Hematopoietic multipotent progenitor cell treated with erythropoietin and hydrocortisone succinate and interleukin-3 and kit ligand, for 6 days (in vitro differentiated cells): ENCODE measurements at regions not wholly inside any gene's neighbourhood (a gene's known extent, or its start where the extent isn't known, plus 50 kb on each side); places are given as distances from the start of the nearest gene placed in this dataset.
"Not testable (repeated sequence)": the region's sequence is repeated elsewhere in the genome, so short reads cannot be mapped to it uniquely, and the experiment has no call there.

Source experiments
- DNase-seq: peaks from one replicate; pipeline ENCODE4 v3.0.0-alpha.2; 2015

DNA sequence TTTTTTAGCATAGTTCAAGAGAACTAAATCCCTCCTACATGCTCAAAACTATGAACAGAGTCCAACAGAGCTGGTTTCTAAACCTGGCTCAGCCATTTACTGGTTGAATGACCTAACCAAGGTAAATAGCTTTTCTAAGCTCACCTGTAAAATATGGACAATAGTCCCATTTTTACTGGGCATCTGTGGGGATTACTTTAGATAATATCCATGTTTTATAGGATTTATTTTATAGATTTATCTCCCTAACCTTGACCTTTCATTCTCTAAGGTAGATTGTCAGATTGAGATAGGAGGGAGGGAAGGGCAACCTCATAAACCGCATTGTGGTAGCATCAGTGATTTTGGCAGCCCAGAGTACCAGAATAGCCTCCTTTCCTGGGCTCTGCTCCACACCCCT lies 178.5 kb upstream of the TOX3 start:
- no peak for DNase-seq

DNA sequence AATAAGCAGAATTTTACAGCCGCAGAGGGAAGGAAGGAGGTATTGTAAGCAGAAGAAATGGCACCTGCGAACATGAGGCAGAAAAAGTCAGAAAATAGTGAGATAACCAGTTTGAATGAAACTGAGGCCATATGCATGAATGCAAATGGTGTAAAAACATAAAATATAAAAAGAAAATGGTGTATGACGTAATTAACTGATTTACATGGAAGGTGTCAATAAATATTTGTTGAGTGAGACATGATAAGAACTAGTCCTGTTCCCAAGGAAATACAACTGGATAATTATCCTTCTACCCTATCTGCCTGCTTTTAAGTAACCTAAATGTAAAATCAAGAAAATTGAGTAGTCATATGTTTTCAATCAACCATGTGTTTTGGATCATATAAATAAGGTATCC lies 178.1 kb upstream of the TOX3 start:
- no peak for DNase-seq

DNA sequence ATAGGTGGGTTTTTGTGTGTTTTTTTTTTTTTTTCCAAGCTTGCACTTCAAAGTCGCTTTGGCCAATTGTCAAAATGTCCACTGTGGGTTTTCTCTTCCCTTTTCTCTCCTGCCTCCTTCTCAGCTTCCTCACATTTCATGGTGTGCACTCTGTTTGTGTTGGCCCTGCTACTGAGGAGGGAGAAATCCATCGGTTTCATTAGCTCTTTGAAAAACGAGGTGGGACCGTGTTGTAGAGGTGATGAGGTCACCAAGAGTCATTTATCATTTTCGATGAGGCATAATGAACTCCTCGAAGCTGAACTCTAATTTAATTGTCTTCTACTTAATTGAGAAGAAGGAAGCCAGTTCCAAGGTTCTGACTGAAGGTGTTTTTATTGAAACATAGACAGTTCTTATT lies 174.4 kb upstream of the TOX3 start:
- DNase-seq, result no peak

DNA sequence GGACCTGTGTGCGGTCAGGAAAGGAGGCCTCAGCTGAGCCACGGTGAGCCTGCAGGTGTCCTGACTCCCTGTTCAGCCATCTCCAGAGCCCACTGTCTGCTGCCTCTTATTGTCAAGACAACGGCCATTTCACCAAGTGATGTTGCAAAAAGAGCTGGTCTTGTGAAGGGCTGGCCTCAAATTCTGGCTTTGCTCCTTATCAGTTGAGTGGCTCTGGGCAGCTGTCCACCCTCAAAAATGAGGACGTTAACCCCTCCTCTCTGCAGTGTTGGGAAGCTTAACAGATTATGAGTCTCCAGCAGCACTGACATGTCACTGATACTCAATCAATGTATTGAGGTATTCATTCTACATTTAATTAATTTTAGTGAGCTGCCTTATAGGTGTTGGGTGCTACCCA lies 171.1 kb upstream of the TOX3 start:
- no peak for DNase-seq

DNA sequence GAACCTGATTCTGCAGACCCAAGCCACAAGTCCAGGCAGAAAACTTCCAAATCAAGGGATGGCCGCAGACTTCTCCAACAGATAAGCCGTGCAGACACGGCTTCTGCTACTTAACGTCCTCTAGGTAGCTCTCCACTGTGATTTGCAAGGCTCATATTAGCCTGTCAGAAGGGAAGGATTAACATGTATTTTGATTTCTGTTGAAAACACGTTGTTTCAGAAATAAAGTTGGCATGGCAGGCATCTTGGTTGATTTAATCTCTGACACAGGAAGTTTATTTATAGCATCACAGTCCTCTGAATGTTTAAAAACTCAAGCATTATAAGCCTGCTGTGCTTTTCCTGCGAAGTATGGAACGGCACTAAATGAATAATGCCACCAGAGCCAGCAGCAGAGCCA lies 166.8 kb upstream of the TOX3 start:
- DNase-seq, result no peak

DNA sequence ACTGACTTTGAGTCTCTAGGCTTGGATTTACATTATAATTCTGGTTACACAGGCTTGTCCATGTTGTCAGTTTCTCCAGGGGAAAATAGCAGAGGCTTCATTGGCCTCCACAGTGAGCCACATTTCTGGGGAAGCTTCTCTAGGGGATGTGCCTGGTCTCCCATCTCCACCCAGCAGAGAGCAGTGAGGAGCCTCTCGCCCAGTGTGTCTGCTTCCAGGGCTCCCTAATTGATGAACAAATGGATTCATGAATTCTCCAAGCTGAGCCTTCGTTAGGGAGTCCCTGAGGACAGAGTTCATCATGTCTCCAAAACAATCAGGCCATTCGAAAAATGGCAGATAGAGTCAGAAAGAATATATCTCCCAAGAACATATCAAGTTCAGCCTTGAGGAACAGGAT lies 162.4 kb upstream of the TOX3 start:
- DNase-seq, result no peak

DNA sequence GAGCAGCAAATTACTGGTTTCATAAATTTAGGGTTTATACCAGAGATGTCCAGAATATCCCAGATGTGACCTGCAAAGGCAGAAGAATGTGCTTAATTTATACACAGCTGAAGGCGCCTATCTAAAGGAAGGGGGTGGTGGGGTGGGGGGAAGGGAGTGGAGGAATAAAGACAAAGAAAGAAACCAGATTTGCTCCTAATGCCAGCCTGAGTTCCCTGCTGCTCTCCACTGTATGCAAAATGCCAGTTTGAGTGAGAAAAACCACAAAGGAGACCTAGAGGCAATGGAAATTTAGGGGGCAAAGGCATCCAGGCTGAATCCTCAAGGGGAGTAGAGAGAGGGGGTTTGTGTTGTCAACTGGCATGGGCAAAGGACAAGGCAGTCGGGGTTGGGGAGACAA lies 161.5 kb upstream of the TOX3 start:
- DNase-seq, result no peak

DNA sequence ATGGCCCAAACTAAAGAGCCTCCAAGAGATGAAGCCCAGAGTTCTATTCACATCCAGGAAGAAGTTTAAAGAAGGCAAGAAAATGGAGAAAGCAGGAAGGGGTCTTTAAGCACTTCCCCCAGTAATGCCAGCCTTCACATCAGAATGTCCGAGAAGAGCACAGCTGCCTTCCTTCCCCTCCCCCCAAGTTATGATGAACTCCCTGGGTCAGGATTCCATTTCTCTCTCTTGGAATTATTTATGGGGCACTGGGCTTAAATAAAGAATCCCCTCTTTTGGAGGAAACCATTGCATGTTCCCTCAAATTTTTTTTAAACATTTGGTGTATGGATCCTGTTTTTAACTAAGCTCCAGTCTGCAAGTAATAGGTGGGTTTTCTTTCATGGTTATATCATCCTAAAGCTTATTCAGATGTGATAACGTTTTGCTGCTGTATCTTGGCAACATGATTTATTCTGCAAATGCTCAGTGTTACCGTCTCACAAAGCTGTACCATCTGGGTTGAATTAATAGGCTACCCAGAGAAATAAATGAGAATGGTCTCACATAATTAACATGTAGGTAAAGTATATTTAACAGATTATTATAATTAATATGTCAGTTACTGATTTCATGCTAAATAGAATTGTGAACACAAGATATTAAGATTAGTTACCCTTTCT lies 160.9 kb upstream of the TOX3 start:
- DNase-seq, result no peak

DNA sequence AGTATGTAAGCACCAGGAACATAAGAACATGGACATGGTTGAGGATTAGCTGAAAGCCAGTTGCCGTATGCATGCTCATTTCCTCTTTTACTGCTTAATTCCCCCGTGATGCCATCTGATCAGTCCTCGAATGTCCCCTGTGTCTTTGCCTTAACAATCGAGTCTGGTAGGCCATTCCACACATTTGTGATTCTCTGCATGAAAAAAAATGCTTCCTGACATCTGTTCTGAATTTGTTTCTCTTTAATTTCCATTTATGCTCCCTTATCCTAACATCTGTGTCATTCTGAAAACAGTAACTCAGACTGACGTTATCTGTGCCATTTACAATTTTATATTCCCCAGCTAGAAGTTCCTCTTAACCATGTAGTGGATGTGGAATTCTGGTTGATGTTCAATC lies 158.2 kb upstream of the TOX3 start:
- DNase-seq, result no peak

DNA sequence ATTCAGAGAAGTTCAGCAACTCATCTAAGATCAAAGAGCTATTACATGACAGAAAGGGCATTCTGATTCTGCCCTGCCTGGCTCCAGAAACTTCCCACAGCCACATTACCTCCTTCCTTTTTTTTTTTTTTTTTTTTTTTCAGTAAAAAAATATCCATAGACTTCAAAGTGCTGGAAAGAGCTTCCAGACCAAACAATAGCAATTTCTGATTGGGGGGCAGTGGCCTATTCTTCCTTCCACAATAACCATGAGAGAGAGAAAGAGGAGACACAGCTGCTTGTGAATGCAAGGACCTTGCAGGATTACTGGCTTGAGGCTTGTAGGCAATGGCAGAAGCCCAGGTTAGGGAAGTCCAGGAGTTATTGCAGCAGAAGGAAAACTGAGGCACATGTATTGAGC lies 151.0 kb upstream of the TOX3 start:
- DNase-seq, result no peak

DNA sequence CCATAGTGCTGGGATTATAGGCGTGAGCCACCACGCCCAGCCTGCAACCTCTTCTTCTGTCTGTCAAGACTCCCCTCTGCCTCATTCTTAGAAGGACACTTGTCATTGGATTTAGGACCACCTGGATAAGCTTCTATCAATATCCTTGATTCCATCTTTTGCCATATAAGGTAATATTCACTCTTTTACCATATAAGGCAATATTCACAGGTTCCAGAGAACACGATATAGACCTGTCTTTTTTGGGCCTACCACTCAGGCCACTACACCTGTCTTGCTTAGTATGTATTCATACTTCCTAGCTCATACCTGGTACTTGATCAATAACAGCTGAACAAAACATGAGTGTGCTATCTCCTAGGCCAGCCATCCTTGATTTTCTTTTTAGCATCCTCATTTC lies 149.2 kb upstream of the TOX3 start:
- no peak for DNase-seq

DNA sequence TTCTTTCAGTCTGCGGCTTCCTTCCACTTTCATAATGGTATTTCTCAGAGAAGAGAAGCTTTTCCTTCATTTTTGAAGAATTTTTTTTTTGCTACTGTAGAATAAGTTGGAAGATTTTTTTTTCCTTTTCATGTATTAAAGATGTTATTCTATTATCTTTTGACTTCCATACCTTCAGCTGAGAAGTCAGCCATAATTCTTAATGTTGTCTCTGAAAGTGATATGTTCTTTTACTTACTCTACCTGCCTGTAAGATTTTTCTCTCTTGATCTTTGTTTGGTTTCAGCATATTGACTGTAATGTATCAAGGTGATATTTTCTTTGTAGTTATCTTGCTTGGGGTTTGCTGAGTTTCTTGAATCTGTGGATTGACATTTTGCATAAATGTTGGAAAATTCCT lies 143.5 kb upstream of the TOX3 start:
- no peak for DNase-seq

DNA sequence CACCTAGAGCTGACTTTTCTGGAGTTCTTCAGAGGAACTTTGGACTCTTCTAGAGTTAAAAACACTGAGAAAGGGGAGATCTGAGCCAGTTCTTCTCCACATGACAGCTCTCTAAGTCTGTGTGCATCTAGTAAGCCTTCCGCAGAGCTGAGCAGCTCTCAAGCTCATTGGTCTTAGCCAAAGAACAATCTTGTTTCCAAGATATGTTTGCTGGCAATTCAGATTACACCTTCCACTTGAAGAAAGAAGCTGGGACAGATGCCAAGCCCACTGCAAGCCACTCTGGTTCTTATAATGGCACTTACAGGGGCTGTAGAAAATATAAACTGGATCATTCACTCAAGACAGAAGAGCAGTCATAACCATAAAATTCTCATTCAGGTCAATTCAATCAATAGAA lies 134.1 kb upstream of the TOX3 start:
- DNase-seq, result no peak

DNA sequence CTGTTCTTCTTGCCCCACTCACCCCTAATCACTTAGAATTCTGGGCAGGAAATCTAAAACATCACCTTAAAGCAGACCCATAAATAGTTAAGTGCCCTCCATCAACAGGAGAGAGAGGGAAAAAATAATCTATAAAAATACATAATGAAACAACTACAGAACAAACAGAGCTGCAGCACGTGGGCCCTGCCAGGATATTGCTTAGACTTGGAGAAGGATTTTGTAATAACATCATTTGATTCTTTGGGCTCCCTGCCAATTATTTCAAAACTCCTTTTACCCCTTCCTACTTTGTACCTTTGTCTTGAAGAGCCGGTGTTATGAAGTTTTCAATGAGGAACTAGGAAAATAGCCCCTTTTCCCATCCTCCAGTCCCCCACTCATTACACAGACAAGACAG lies 130.6 kb upstream of the TOX3 start:
- peak; percentile 4 for DNase-seq

DNA sequence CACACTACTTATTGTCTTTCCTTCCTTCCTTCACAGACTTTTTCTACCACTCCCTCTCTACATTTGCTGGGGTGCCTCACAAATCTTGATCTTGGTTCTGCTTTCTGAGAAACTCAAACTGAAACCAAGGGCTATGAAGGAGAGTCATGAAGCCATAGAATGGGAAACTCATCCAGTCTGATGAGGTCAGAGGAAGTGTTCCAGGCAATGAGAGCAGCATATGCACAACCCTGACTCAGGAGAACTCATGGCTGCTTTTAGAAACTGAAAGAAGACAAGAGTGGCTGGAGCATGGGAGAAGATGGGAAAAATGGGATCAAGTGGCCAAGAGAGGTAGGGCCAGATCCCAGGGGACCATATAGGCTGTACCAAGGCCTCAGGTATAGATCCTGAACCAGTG lies 130.0 kb upstream of the TOX3 start:
- no peak for DNase-seq

DNA sequence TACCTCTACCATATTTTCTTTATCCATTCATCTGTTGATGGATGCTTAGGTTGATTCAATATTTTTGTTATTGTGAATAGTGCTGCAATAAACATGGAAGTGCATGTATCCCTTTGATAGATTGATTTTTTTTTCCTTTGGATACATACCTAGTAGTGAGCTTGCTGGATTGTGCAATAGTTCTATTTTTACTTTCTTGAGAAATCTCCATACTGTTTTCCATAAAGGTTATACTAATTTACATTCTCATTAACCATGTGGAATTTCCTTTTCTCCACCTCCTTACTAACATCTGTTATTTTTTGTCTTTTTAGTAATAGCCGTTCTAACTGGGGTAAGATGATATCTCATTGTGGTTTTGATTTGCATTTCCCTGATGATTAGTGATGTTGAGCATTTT lies 124.6 kb upstream of the TOX3 start:
- DNase-seq, result no peak

DNA sequence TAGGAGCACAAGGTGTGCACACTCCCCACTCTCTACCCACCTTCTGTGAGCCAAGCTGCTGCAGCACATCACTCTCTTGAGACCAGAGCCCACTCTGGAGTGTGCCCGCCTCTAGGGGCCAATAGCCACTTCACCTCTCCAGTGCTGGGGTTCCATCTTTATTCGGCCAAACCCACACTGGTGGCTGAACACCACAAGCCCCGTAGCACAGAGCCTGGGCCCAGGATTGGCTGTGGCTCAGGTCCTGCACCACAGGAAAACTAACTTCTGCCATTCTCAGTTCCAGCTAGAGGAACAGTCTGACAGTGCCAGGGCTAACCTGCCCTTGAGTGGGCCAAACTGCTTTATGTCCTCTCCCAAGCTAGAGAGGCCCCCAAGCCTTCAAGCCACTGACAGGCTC lies 111.0 kb upstream of the TOX3 start:
- DNase-seq, result no peak

DNA sequence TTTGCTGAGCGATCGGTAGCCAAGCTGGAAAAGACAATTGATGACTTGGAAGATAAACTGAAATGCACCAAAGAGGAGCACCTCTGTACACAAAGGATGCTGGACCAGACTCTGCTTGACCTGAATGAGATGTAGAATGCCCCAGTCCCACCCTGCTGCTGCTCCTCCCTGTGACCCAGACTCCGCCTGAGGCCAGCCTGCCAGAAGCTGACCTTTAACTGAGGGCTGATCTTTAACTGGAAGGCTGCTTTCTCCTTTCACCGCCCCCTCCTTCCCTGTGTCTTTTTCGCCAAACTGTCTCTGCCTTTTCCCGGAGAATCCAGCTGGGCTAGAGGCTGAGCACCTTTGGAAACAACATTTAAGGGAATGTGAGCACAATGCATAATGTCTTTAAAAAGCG lies 109.0 kb upstream of the TOX3 start:
- DNase-seq, result not testable (repeated sequence)

DNA sequence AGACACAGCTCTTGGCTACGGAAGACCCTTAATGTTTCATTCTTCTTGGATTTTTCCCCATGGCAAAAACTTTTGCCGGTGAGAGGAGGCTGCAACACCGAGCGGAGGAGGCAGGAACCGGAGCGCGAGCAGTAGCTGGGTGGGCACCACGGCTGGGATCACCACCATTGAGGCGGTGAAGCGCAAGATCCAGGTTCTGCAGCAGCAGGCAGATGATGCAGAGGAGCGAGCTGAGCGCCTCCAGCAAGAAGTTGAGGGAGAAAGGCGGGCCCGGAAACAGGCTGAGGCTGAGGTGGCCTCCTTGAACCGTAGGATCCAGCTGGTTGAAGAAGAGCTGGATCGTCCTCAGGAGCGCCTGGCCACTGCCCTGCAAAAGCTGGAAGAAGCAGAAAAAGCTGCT lies 108.2 kb upstream of the TOX3 start:
- DNase-seq, result not testable (repeated sequence)

DNA sequence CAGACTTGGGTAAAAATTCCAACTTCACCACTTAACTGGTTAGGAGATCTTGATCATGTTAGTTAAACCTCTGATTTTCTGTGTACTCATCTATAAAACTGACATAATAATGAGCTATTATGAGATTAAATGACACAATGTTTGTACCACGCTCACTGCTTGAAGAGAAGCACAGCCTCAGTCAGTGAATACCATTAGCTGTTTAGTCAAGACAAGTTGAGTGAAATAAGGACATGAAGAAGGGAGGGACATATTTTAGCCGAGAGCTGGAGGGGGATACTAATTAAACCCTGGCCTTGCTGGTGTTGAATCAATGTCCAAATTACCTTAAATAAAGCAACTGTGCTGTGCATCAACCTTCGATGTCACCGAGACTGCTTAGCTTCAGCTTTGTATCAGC lies 105.1 kb upstream of the TOX3 start:
- no peak for DNase-seq

DNA sequence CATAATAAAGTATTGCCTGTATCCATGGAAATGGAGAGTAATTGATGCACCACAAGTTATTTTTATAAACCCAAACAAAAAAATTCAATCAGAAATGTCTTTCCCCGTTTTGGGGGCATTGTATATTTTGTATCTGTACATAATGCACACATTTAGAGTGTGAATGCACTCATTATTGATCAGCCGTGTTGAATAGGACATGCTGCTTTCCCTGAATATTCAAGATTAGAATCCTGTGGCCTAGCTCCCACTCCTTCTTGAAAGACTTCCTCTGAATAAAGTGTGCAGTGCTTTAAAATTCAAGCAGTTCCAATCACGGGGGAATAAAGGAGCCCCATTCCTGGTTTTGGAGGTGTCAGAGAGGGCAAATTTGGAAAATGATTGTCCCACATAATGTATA lies 103.8 kb upstream of the TOX3 start:
- no peak for DNase-seq

DNA sequence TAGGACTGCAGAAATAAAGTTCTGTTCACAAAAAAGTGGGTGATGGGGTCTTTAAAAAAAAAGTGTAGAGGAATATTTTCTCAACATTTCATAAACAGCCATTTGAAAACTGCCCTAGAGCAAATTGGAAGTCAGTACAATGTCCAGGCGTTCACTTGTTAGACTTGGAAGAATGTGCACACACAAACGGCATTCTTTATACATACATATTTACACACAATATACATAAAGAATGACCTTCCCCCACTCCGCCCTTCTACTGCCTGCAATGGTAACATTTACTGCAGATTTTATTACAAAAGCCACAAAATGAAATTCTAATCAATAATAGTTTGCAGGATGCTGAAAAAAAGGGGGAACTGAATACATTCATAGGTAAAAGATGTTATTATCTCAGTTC lies 103.4 kb upstream of the TOX3 start:
- no peak for DNase-seq

DNA sequence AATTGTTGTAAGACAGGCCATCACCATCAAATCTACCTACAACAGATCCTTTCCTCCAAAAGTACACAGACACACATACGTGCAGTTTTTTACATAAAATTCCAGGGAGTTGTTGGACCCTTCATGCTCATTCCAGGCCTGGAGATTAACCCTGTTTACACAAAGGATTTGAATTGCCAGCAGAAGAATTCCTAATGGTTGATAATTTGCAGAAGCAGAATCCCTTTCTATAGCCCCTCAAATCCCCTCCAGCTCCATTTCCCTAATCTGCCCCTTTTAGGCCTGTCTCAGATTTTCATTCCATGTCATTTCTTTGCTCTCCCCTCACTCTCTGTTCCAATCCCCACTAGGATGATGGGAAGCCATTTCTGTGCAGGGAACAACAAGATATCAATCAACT lies 102.9 kb upstream of the TOX3 start:
- DNase-seq, result no peak

DNA sequence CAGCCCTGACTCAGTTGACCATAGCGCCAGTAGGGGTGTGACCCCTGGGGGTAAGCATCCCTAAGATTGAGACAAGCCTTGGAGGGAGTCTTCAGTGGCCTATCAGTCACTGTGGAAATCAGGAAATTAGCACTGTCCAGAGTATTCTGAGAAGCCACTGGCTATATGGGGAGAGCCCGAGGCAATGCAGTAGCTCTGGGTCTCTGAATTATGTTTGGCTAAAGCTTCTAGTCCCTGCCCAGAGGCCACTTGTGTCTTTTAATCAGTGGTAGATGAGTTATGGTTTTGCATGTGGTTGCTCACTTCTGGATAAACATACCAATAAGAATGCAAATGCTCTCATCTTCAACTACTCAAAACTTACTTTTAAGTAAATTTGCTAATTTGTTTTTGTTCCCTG lies 100.6 kb upstream of the TOX3 start:
- no peak for DNase-seq

DNA sequence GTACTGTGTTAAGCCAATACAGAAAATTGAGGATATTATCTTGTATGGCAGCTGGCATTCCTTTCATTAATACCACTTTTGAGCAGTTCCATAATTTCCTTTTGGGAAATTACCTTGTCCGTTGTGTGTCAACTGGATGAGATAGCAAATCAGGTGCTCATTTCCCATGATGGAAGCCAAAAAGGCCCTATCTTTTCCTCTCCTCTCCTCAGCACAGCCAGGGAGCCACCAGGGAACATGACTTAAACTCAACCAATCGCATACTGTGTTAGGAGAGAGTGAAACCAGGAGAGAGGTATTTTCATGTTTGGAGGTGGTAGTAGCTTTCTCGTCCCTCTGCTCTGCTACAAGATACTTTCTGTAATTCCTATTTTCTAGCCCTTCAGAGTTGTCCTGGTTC lies 96.1 kb upstream of the TOX3 start:
- DNase-seq, result no peak

DNA sequence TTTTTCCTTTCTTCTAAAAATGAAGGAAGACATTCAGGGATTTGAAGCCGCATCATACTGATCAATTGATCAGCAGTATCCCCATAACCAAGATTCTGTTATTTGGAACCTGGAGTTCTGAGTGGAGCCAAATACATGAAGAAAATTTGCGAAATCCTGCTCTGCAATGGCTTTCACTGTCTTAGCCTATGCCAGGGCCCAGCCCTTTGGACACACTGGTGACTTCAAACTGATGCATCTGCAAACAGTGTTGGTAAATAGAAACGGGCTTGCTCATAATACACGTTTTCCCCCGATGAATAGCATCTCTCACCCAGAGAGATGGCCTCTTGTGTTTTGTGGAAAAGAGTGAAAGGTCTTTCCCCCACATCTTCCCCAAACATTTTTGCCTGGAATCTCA lies 87.6 kb upstream of the TOX3 start:
- no peak for DNase-seq
